ENCODE measurements at regions not wholly inside any gene's neighbourhood (a gene's known extent, or its start where the extent isn't known, plus 50 kb on each side); places are given as distances from the start of the nearest gene placed in this dataset.

GRCh38 chr4:32597354-32597753 is 1877.2 kb downstream of the PCDH7 start:
- no peaks in the 10 kb centered on the region for H3K9me3 ChIP-seq
- no peaks in the 10 kb centered on the region for H3K4me1 ChIP-seq
- no peaks in the 10 kb centered on the region for H3K36me3 ChIP-seq
- TF ChIP-seq CTCF (IDR thresholded peaks at IDR 0.05) = no peak
- TF ChIP-seq POLR2AphosphoS5 (IDR thresholded peaks at IDR 0.05) = no peak
- no peak for TF ChIP-seq POLR2A (IDR thresholded peaks at IDR 0.05)
- H3K27ac ChIP-seq = no peak overlapping the region
- intact Hi-C loops (cut with DNase I; ENCODE audit: low total_unique reads) = no loop called here
- DNase-seq (ENCODE audit: low spot score in 2 of 2) = no peak
- H3K4me3 ChIP-seq = no peak overlapping the region
- no peaks in the 10 kb centered on the region for H3K27me3 ChIP-seq

- Histone ChIP-seq H3K9me3 (peaks cover 0 to 4% of the 10 kb centered on the region in 2 donors), H3K4me3 (no peak overlapping the region), H3K4me1 (no peaks in the 10 kb centered on the region), H3K27ac (no peak overlapping the region), H3K27me3 (no peaks in the 10 kb centered on the region), H3K36me3 (no peaks in the 10 kb centered on the region)
- intact Hi-C loops (cut with DNase I; ENCODE audit: low total_unique reads) = no loop called here
- no peak for DNase-seq (ENCODE audit: low spot score in 2 of 2)
- no peak for TF ChIP-seq CTCF (IDR thresholded peaks at IDR 0.05)
- no peak for TF ChIP-seq POLR2A (IDR thresholded peaks at IDR 0.05)
- no peak for TF ChIP-seq POLR2AphosphoS5 (IDR thresholded peaks at IDR 0.05)
These were observed 1881.7 kb downstream of the PCDH7 start for GRCh38 chr4:32601848-32602247.

GRCh38 chr4:32607978-32608377 is 1887.8 kb downstream of the PCDH7 start:
- no peaks in the 10 kb centered on the region for H3K4me1 ChIP-seq
- no peak overlapping the region for H3K27ac ChIP-seq
- H3K27me3 ChIP-seq = no peaks in the 10 kb centered on the region
- no peak overlapping the region for H3K4me3 ChIP-seq
- peaks cover 0 to 13% of the 10 kb centered on the region in 2 donors for H3K9me3 ChIP-seq
- no peaks in the 10 kb centered on the region for H3K36me3 ChIP-seq
- intact Hi-C loops (cut with DNase I; ENCODE audit: low total_unique reads) = no loop called here
- DNase-seq (ENCODE audit: low spot score in 2 of 2) = no peak
- no peak for TF ChIP-seq POLR2A (IDR thresholded peaks at IDR 0.05)
- TF ChIP-seq POLR2AphosphoS5 (IDR thresholded peaks at IDR 0.05) = no peak
- no peak for TF ChIP-seq CTCF (IDR thresholded peaks at IDR 0.05)

GRCh38 chr4:32624943-32625603 is 1904.9 kb downstream of the PCDH7 start:
- peak overlapping the region in 1 of 2 donors; percentile 7 for H3K27ac ChIP-seq
- no peak for DNase-seq (ENCODE audit: low spot score in 2 of 2)
- no peak overlapping the region for H3K4me3 ChIP-seq
- H3K27me3 ChIP-seq = no peaks in the 10 kb centered on the region
- TF ChIP-seq POLR2AphosphoS5 (IDR thresholded peaks at IDR 0.05) = no peak
- no peaks in the 10 kb centered on the region for H3K4me1 ChIP-seq
- H3K36me3 ChIP-seq = no peaks in the 10 kb centered on the region
- H3K9me3 ChIP-seq = no peaks in the 10 kb centered on the region
- intact Hi-C loops (cut with DNase I; ENCODE audit: low total_unique reads) = no loop called here

GRCh38 chr4:32625687-32626337 is 1905.6 kb downstream of the PCDH7 start:
- intact Hi-C loops (cut with DNase I; ENCODE audit: low total_unique reads) = no loop called here
- Histone ChIP-seq H3K9me3 (no peaks in the 10 kb centered on the region), H3K4me3 (no peak overlapping the region), H3K36me3 (no peaks in the 10 kb centered on the region), H3K27me3 (no peaks in the 10 kb centered on the region), H3K4me1 (no peaks in the 10 kb centered on the region), H3K27ac (no peak overlapping the region)
- no peak for DNase-seq (ENCODE audit: low spot score in 2 of 2)
- TF ChIP-seq CTCF (IDR thresholded peaks at IDR 0.05) (no peak), POLR2A (IDR thresholded peaks at IDR 0.05) (no peak), POLR2AphosphoS5 (IDR thresholded peaks at IDR 0.05) (no peak)
